ENCODE measurements at regions not wholly inside any gene's neighbourhood (a gene's known extent, or its start where the extent isn't known, plus 50 kb on each side); places are given as distances from the start of the nearest gene placed in this dataset.

- Mint-ChIP-seq H3K9me3 (ENCODE audit: unreplicated experiment) (peaks cover 11% of the 10 kb centered on the region), H3K4me3 (ENCODE audit: unreplicated experiment) (no peak overlapping the region), H3K27ac (ENCODE audit: unreplicated experiment) (no peak overlapping the region), H3K27me3 (ENCODE audit: unreplicated experiment) (peaks cover 9% of the 10 kb centered on the region), H3K4me1 (ENCODE audit: low read depth, unreplicated experiment) (peaks cover 37% of the 10 kb centered on the region), H3K36me3 (ENCODE audit: unreplicated experiment) (no peaks in the 10 kb centered on the region)
- no peak for DNase-seq
- TF ChIP-seq CTCF (IDR thresholded peaks at IDR 0.05; ENCODE audit: partially characterized antibody, unreplicated experiment) = no peak
These were observed 53.8 kb upstream of the ATXN3L start for GRCh38 chrX:13373431-13374187.

- no peak overlapping the region for H3K4me3 Mint-ChIP-seq (ENCODE audit: unreplicated experiment)
- H3K4me1 Mint-ChIP-seq (ENCODE audit: low read depth, unreplicated experiment) = peaks cover 35% of the 10 kb centered on the region
- no peaks in the 10 kb centered on the region for H3K36me3 Mint-ChIP-seq (ENCODE audit: unreplicated experiment)
- no peak overlapping the region for H3K27ac Mint-ChIP-seq (ENCODE audit: unreplicated experiment)
- H3K9me3 Mint-ChIP-seq (ENCODE audit: unreplicated experiment) = peaks cover 11% of the 10 kb centered on the region
- no peak for DNase-seq
- H3K27me3 Mint-ChIP-seq (ENCODE audit: unreplicated experiment) = peaks cover 9% of the 10 kb centered on the region
- no peak for TF ChIP-seq CTCF (IDR thresholded peaks at IDR 0.05; ENCODE audit: partially characterized antibody, unreplicated experiment)
These were observed 53.2 kb upstream of the ATXN3L start for GRCh38 chrX:13373027-13373426.

GRCh38 chrX:13372203-13372980 lies 52.5 kb upstream of the ATXN3L start:
- H3K27ac Mint-ChIP-seq (ENCODE audit: unreplicated experiment) = no peak overlapping the region
- TF ChIP-seq CTCF (IDR thresholded peaks at IDR 0.05; ENCODE audit: partially characterized antibody, unreplicated experiment) = no peak
- H3K4me3 Mint-ChIP-seq (ENCODE audit: unreplicated experiment) = no peak overlapping the region
- peaks cover 6% of the 10 kb centered on the region for H3K27me3 Mint-ChIP-seq (ENCODE audit: unreplicated experiment)
- H3K36me3 Mint-ChIP-seq (ENCODE audit: unreplicated experiment) = no peaks in the 10 kb centered on the region
- H3K9me3 Mint-ChIP-seq (ENCODE audit: unreplicated experiment) = peaks cover 8% of the 10 kb centered on the region
- no peak for DNase-seq
- H3K4me1 Mint-ChIP-seq (ENCODE audit: low read depth, unreplicated experiment) = peaks cover 29% of the 10 kb centered on the region

- Mint-ChIP-seq H3K27me3 (ENCODE audit: unreplicated experiment) (peaks cover 2% of the 10 kb centered on the region), H3K36me3 (ENCODE audit: unreplicated experiment) (no peaks in the 10 kb centered on the region)
These were observed 51.3 kb upstream of the ATXN3L start for GRCh38 chrX:13371186-13371585.

More at GRCh38 chrX:13371186-13371585, 51.3 kb upstream of the ATXN3L start:
- no peak for TF ChIP-seq CTCF (IDR thresholded peaks at IDR 0.05; ENCODE audit: partially characterized antibody, unreplicated experiment)
- no peak for DNase-seq
- H3K9me3 Mint-ChIP-seq (ENCODE audit: unreplicated experiment) = no peaks in the 10 kb centered on the region
- peak overlapping the region; percentile 52 for H3K27ac Mint-ChIP-seq (ENCODE audit: unreplicated experiment)
- H3K4me1 Mint-ChIP-seq (ENCODE audit: low read depth, unreplicated experiment) = peaks cover 21% of the 10 kb centered on the region
- no peak overlapping the region for H3K4me3 Mint-ChIP-seq (ENCODE audit: unreplicated experiment)
